Fibroblast of skin of scalp (primary cell): ENCODE measurements at regions not wholly inside any gene's neighbourhood (a gene's known extent, or its start where the extent isn't known, plus 50 kb on each side); places are given as distances from the start of the nearest gene placed in this dataset.
"Not testable (repeated sequence)": the region's sequence is repeated elsewhere in the genome, so short reads cannot be mapped to it uniquely, and the experiment has no call there.

ENCODE experiments used
- DNase-seq: peaks from one replicate; pipeline ENCODE4 v3.0.0-alpha.2; 2013

GRCh38 chr13:66152596-66152995, 1077.5 kb downstream of the PCDH9 start:
- DNase-seq, result no peak

GRCh38 chr13:66144357-66144756, 1085.8 kb downstream of the PCDH9 start:
- not testable (repeated sequence) for DNase-seq

GRCh38 chr13:66139701-66140100, 1090.4 kb downstream of the PCDH9 start:
- DNase-seq, result no peak

GRCh38 chr13:66139250-66139649, 1090.9 kb downstream of the PCDH9 start:
- DNase-seq, result no peak

GRCh38 chr13:66138172-66138811, 1091.8 kb downstream of the PCDH9 start:
- no peak for DNase-seq

- no peak for DNase-seq
Measured at GRCh38 chr13:66137384-66137783, 1092.8 kb downstream of the PCDH9 start.

GRCh38 chr13:66128692-66129269, 1101.4 kb downstream of the PCDH9 start:
- DNase-seq, result no peak

- no peak for DNase-seq
Measured at GRCh38 chr13:66128201-66128600, 1101.9 kb downstream of the PCDH9 start.

GRCh38 chr13:66117563-66117962, 1112.6 kb downstream of the PCDH9 start:
- DNase-seq, result no peak

GRCh38 chr13:66113882-66114526, 1116.1 kb downstream of the PCDH9 start:
- DNase-seq, result peak; percentile 75

GRCh38 chr13:66111628-66112027, 1118.5 kb downstream of the PCDH9 start:
- no peak for DNase-seq

GRCh38 chr13:66106246-66106645, 1123.9 kb downstream of the PCDH9 start:
- no peak for DNase-seq

GRCh38 chr13:66102864-66103263, 1127.3 kb downstream of the PCDH9 start:
- peak; percentile 56 for DNase-seq

GRCh38 chr13:66099825-66100224, 1130.3 kb downstream of the PCDH9 start:
- DNase-seq, result no peak

- DNase-seq, result no peak
Measured at GRCh38 chr13:66098931-66099628, 1131.1 kb downstream of the PCDH9 start.

- DNase-seq, result no peak
Measured at GRCh38 chr13:66089711-66090110, 1140.4 kb downstream of the PCDH9 start.

- no peak for DNase-seq
Measured at GRCh38 chr13:66087269-66087710, 1142.8 kb downstream of the PCDH9 start.

GRCh38 chr13:66077132-66077689, 1152.9 kb downstream of the PCDH9 start:
- DNase-seq, result no peak

- no peak for DNase-seq
Measured at GRCh38 chr13:66076417-66076816, 1153.7 kb downstream of the PCDH9 start.

- DNase-seq, result no peak
Measured at GRCh38 chr13:66074018-66074615, 1156.0 kb downstream of the PCDH9 start.

GRCh38 chr13:66072097-66072496, 1158.0 kb downstream of the PCDH9 start:
- DNase-seq, result not testable (repeated sequence)

- DNase-seq, result no peak
Measured at GRCh38 chr13:66071608-66072007, 1158.5 kb downstream of the PCDH9 start.

GRCh38 chr13:66071029-66071428, 1159.1 kb downstream of the PCDH9 start:
- DNase-seq, result no peak
